GM13977 (cell line): ENCODE measurements at regions not wholly inside any gene's neighbourhood (a gene's known extent, or its start where the extent isn't known, plus 50 kb on each side); places are given as distances from the start of the nearest gene placed in this dataset.

ENCODE experiments used
- DNase-seq: peaks from one replicate; pipeline ENCODE4 v3.0.0; 2012; ENCODE audit warnings: low spot score
- CTCF ChIP-seq: IDR thresholded peaks from 2 replicates; pipeline ENCODE4 v1.5.1; 2012; ENCODE audit warnings: mild to moderate bottlenecking, control low read depth; ENCODE audit not compliant: insufficient read depth; ENCODE audit errors: extremely low read depth, missing control alignments
- in situ Hi-C: fragments of 300-500 bp; cut with MboI; formaldehyde crosslinking; loops from one replicate; pipeline ENCODE4 v1.12.0; 2022; ENCODE audit warnings: low sequenced_read_pairs, low pct_unique_long_range_greater_than_20kb, mixed read lengths, inconsistent platforms; ENCODE audit not compliant: unreplicated experiment

- in situ Hi-C loops, result no loop called here
- no peak for TF ChIP-seq CTCF
- no peak for DNase-seq
Observed at GRCh38 chr22:47225080-47225930, 462.9 kb downstream of the TBC1D22A start.
